NCI-H128 (cell line): ENCODE measurements at regions not wholly inside any gene's neighbourhood (a gene's known extent, or its start where the extent isn't known, plus 50 kb on each side); places are given as distances from the start of the nearest gene placed in this dataset.
"Not testable (repeated sequence)": the region's sequence is repeated elsewhere in the genome, so short reads cannot be mapped to it uniquely, and the experiment has no call there.

Experiments used
- DNase-seq: peaks from one replicate; lab custom pipeline; 2025; ENCODE audit not compliant: unreplicated experiment; lab: John Stamatoyannopoulos, UW

DNA sequence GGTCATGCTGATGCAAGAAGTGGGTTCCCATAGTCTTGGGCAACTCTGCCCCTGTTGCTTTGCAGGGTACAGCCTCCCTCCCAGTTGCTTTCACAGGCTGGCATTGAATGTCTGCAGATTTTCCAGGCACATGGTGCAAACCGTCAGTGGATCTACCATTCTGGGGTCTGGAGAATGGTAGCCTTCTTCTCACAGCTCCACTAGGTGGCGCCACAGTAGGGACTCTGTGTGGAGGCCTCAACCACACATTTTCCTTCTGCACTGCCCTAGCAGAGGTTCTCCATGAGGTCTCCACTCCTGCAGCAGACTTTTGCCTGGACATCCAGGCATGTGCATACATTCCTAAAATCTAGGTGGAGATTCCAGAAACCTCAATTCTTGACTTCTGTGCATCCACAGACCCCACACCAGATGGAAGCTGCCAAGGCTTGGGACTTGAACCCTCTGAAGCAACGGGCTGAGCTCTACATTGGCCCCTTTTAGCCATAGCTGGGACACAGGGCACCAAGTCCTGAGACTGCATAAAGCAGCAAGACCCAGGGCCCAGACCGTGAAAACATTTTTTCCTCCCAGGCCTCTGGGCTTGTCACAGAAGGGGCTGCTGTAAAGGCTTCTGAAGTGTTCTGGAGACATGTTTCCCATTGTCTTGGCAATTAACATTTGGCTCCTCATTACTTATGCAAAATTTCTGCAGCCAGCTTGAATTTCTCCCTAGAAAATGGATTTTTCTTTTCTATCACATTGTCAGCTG is 466.2 kb upstream of the PBX1 start:
- DNase-seq, result no peak

DNA sequence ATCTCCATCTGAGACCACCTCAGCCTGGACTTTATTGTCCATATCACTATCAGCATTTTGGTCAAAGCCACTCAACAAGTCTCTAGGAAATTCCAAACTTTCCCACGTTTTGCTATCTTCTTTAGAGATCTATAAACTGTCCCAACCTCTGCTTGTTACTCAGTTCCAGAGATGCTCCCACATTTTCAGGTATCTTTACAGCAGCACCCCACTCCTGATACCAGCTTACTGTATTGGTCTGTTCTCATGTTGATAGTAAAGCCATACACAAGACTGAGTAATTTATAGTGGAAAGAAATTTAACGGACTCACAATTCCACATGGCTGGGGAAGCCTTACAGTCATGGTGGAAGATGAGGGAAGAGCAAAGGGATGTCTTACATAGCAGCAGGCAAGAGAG is 465.4 kb upstream of the PBX1 start:
- no peak for DNase-seq

DNA sequence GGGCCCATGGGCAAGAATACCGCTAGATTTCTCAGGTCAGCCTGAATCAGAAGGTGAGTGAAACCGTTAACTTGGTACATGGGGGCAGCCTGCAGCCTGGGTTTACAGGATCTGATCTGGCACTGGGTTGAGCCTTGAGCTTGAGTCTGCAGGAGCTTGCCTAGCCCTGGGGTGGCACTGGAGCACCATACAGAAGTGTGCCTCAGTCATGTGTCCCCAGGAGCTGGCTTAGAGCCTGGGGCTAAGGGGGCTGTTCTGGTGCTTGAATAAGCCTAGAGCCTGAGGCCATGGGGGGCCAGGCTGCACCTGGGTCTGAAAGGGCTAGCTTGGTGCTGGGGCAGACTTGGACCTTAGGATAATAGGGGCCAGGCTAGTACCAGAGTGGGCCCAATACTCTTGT is 457.2 kb upstream of the PBX1 start:
- DNase-seq, result no peak

DNA sequence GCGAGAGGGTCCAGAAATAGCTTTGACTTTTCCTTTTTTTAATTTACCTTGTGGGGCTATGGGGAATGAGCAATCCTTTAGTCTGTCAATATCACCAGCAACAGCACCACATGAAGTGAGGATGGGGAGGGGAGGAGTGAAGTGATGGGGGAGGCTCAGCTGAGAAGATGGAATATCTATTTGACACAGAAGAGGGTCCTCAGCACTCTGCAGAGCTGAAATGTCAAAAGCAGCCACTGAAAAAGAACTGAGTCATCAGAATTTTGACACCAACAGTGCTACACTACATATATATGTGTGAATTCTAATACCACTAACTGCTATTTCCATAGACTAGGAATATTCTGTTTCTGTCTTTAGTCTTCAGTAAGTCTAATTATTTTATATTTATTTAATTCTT is 427.0 kb upstream of the PBX1 start:
- no peak for DNase-seq

DNA sequence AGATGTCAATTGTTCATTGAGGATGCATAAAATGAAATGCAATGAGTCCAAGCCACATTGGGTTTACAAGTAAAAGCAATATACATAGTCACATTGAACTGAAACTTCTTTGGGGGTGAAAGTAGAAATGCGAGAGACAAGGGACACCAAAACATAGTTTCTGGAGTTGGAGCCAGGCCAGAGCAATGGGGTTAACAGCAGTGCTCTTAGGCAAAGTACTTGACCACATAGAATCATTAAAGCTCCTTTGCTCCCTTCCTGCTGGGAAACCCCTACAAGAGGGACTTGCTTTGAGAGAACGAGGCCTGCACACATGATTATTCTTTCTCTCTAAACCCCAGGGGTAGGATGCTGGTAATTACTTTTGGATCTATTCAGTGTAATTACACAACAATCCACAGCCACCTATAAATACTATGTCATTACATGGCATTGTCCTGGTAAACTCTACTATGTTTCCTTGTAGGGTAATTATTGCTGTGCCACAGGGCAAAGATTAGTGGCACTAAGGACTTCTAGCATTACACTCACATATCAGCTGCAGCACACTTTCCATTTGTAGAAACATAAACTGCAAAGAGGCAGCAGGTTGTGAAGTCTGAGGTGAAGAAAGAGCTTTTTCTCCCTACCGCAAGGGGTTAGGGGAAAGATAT is 421.6 kb upstream of the PBX1 start:
- DNase-seq, result peak; percentile 89

DNA sequence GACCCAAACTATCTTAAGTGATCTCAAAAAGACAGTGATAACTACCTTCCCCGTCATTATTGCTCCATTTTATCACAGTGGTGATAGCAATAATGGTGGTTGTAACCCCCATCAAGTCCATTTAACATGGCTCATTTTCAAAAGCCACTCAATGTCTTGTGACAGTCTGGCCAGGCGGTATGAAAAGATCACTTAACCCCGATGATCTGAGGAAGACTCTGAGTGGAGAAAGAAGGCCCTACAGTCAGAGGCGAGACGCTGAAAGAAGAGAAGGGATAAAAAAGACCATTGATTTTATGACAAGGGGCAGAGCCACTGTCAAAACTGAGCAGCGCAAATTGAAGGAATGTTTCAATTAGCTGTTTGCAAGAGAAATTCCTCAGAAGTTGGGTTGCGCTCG is 417.2 kb upstream of the PBX1 start:
- no peak for DNase-seq

DNA sequence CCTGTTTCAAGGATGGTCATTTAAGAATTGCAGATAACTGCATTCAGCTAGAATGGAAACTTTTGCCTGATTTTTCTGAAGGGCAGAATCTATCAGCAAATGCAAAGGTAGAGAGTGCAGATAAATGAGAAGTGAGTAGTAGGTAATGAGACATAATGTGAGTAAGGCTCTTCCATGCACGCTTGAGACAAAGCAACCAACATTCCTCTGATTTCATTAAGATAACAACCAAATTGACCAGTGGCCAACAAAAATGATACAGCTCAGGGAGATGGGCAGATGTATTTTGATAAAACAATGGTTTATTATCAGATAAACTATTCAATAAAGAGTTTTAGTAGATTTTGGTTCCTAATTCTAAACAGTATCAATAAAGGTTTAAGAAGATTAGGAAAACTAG is 404.4 kb upstream of the PBX1 start:
- no peak for DNase-seq

DNA sequence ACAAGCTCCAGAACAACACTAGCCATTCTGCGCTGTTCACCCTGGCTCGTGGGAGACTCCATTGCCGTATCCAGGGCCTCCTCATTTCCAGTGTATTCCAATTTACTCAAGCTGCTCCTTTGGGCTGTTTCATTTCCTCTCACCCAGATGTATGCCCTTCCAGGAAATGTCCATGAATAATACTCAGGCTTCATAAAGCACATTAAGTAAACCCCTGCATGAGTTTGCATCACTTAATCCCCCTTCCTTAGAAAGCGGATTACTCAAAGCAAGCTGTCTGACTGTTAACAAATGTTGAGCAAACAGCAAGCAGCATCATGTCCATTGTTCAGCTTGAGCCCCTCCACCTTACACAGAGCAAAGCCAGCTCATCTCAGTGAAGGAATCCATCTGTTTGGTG is 403.6 kb upstream of the PBX1 start:
- DNase-seq, result no peak

DNA sequence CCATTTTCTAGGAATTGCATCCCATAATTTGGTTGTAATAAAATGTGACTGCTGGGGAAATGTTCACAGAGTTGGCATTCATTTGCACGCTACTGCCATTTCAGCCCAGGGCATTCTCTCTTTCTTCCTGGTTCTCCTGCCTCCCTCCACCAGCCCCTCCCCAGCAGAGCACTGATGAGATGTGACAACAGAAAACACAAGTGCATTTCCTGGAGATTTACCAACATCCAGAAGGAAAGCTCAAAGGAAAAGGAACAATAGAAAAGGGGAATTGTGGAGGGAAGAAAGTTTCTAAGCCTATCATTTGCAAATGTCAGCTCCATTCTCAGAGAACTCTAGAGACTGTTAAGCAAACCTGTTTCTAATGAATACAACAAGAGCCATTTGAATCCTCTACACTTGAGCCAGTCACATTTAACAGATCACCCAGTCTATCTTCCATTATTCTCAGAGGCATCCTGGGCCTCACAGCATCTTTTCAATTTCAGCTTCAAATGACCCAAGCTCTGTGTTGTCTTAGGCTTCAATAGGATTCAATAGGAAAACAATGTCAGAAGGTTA is 395.6 kb upstream of the PBX1 start:
- DNase-seq, result no peak

DNA sequence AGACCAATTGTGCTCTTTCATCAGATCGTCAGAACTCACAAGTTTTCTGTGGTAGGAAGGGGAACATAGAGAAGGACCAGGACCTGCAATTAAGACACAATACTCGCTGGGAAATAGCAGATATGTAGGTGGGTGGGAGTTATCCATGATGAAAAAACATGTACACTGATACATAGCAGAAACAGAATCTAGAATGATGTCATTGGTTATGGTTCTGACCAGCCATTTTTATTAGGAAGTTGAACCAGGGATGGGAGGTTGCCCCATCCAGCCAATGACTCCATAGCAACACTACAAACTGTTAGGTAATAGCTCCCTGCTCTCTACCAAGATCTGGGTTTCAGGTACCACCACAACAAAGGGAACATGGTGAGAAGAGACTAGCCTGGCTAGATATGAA is 393.5 kb upstream of the PBX1 start:
- DNase-seq, result no peak

DNA sequence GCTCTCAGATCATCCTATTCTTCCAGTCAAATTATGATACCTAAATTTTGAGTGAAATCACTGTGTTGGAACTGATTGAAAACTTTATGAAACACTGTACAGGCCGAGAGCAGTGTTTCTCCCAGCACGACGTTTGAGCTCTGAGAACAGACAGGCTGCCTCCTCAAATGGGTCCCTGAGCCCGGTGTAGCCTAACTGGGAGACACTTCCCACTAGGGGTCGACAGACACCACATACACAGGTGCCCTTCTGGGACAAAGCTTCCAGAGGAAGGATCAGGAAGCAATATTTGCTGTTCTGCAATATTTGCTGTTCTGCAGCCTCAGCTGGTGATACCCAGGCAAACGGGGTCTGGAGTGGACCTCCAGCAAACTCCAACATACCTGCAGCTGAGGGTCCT is 392.5 kb upstream of the PBX1 start:
- not testable (repeated sequence) for DNase-seq

DNA sequence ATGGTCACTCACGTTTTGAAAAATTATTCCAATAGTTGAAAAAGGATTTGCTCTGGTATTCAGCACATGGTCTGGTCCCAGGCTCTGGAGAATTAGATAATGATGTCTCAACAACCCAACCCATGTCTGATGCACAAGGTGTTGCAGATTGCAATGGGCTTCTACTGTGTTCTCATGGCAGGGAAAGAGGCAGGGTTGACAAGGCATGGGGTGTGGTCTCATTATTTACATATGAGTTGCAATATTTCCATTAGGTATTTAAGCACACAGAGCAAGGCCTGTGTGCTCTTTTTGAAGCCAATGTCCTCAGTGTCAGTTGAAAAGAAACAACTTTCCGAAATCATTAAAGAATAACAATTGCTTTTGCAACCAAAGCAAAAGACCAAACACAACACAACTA is 381.9 kb upstream of the PBX1 start:
- no peak for DNase-seq

DNA sequence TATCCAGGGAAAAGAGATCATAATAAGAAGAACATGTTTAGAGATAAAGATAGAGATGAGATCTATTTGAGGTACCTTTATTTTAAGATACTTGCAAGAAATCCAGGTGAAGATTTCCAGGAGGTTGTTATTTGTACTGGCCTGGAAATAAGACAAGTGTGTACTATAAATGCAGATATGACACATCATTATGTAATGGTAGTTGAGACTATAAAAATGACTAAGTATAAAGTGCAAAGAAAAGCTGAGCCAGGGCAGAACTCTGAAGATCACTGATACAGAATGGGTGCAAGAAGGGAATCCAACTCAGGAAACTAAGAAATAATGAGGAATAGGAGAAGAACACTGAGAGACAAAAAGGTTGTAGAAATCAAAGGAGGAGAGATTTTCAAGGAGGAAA is 378.2 kb upstream of the PBX1 start:
- no peak for DNase-seq

DNA sequence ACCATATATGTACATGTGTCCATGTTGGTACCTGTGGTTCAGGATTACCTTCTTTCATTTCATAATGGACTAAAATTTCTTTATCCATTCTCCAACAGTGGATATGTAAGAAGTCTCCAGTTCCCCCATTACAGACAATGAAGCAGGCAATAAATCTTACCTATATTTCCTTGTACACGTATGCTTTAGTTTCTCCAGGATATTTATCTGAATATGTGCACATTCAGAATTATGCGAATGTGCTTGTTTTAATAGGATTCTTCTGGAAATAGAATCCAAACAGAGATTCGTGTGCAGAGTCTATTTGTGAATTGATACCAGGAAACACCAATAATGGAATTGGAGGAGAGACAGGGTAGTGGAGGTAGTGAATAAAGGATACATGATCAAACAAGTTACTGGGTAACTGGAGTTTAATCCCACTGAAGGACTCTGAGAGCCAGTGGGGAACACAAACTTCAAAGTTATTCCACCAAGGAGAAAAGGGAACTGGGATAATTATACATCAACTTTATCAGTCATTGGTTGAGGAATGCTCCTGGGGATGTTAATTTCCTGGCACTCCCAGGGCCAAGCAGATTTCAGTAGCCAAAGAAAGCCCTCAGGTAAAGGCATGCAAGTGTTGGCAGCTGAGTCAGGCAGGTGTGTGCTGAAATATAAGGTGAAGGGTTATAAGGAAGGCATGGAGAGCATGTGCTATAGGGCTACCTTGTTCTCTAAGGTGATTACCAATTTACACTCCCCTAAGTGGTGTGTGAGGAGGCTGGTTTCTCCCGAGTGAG is 374.9 kb upstream of the PBX1 start:
- no peak for DNase-seq

DNA sequence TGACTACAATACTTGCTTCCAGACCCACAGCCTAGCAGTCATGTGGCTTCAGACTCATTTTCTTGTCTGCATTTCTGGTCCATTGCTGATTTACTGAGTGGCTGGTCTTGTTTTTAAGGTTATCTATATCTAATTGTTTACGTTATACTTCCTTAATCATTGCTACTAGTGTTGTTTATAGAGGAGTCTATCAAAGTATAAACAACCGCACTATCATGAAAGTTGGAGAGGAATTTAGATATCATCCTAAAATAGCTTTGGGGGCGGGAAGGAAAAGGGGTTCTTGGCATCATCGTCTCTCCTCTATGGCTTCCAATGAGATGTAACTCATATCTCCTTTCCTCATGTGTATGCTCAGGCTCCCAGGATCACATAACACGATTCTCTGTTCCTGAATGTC is 372.1 kb upstream of the PBX1 start:
- DNase-seq, result no peak

DNA sequence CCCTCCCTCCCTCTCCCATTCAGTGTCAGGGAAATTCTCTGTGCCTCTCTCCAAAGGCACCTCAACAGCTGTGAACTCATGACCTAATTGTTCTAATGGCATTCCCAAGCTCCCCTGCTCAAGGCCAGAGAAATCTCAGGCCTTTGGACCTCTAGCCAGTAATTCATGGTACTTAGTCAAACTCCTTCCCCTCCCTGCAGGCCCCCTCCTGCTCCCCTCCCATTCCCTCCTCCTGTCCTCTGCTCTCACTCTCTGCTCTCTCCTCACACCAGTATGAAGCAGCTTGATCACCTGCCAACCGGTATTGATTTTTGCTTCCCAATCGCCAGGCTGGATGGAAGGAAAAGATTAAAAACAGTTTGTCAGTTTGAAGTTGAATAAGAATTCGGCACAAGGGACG is 370.5 kb upstream of the PBX1 start:
- no peak for DNase-seq

DNA sequence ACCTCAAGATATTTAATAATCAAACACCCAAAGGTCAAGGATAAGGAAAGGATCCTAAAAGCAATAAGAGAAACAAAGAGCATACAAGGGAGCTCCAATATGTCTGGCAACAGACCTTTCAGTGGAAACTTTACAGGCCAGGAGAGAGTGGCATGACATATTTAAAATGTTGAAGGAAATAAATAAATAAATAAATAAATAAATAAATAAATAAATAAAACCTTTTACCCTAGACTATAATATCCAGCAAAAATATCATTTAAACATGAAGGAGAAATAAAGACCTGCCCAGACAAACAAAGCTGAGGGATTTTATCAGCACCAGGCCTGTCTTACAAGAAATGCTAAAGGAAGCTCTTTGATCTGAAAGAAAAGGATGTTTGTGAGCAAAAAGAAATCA is 367.8 kb upstream of the PBX1 start:
- DNase-seq, result no peak

DNA sequence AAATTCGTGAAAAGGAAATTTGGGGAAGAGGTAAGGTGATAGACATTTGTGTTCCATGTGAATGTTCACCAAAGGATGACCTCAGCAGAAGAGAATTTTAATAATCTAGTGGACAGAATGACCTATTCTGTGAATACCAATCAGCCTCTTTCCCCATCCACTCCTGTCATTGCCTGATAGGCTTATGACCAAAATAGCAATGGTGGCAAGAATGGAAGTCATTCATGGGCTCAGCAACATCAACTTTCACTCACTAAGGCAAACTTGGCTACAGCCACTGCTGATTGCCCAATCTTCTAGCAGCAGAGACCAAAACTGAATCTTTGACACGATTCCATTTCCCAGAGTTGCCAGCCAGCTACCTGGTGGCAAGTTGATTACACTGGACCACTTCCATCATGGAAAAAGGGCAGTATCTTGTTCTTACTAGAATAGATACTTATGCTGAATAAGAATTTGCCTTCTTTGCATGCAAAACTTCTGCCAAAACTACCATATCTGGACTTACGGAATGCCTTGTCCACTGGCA is 348.7 kb upstream of the PBX1 start:
- DNase-seq, result no peak

DNA sequence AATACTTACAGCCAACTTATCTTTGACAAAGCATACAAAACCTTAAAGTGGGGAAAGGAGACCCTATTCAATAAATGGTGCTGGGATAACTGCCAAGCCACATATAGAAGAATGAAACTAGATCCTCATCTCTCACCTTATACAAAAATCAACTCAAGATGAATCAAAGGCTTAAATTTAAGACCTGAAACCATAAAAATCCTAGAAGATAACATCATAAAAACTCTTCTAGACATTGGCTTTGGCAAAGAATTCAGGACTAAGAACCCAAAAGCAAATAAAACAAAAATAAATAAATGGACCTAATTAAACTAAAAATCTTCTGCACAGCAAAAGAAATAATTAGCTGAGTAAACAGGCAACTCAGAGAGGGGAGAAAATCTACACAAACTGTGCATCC is 335.6 kb upstream of the PBX1 start:
- DNase-seq, result no peak

DNA sequence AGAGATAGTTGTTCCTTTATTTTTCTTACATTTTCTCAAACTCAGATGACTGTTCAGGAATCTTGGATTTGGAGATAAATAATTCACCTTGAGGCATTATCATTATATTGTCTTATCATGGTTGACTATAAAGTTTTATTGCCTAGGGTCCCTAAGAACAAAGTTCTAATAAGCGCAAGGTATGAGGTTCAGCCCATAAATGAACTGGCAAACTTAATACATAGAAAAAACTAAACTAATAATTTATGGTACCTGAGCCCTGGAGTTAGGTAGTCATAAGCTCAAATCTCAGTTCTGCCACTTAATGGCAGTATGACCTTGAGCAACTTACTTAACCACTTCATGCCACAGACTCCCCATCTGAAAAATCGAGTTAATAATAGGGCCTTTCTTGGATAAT is 334.0 kb upstream of the PBX1 start:
- DNase-seq, result no peak

DNA sequence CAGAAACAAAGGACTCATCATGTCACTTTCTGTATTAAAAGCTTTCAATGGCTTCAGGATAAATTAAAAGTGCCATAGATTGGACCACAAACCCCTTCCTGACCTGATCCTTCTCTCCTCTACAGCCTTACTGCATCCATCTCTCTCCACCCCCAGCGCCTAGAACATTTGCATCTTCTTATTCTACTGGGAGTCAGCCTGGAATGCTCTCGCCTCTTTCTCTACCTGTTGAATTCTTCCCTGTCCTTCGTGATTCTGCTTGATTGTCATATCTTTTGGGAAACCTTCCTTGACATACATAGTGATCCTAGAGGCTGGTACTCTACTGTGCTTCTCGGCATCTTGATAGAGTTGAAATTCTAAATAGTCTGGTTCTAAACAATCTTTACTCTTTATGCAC is 332.0 kb upstream of the PBX1 start:
- DNase-seq, result no peak

DNA sequence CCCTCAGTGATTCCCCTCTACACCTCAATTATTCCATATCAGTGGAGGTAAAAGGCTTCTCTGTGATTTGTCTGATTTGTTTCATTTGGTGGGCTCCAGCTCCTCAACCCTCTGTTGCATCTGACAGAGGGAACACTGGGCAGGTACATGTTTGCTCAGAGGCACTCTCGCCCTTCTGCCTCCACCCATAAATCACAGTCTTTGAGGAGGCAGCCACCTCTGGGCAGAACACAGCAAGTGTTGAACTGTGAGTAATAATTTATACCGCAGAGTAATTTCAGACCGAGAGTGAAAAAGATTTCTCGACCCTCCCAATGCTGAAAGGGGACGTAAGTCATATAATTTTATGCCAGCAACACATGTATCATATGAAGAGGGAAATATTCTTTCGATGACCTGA is 330.1 kb upstream of the PBX1 start:
- DNase-seq, result no peak
